Cardiac septum (tissue), 1 donor: ENCODE measurements at regions not wholly inside any gene's neighbourhood (a gene's known extent, or its start where the extent isn't known, plus 50 kb on each side); places are given as distances from the start of the nearest gene placed in this dataset.
"Not testable (repeated sequence)": the region's sequence is repeated elsewhere in the genome, so short reads cannot be mapped to it uniquely, and the experiment has no call there.

ENCODE experiments used
- DNase-seq: peaks from one replicate; pipeline ENCODE4 v3.0.0-alpha.2; 2020; ENCODE audit warnings: low spot score
- intact Hi-C: fragments of 100-400 bp; cut with DNase I; formaldehyde crosslinking; loops from one replicate; pipeline ENCODE4 v1.14.0; 2022
- donor health status: DM: no; HTN: no; CAD: no.

GRCh38 chr7:131829947-131830558, 273.6 kb upstream of the PODXL start:
- DNase-seq: no peak
- intact Hi-C loops: no loop called here

DNA sequence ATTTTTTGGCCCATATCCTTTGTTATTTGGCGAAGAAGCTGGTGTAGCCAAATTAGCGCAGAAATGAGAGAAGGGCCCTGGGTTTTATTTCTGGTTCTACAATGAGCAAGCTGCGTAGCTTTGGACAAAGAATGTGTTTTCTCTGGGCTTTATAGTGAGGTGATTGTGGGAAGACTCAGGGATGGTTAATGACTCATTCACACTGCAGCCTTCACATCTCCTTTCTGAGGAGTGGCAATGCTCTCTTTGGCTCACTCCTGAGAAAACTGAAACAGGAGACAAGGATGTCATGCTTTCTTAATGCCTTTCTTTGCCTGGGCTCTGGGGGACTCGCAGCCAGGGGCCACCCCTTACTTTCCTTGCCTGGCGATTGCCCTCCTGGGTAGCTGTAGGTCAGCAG, 271.0 kb upstream of the PODXL start:
- DNase-seq: no peak
- intact Hi-C loops: no loop called here

GRCh38 chr7:131826960-131827359, 270.5 kb upstream of the PODXL start:
- DNase-seq: no peak
- intact Hi-C loops: no loop called here

- intact Hi-C loops, DNase-seq: not testable (repeated sequence)
Measured at GRCh38 chr7:131823961-131824440, 267.6 kb upstream of the PODXL start.

- no peak for DNase-seq
- intact Hi-C loops: no loop called here
Measured at GRCh38 chr7:131819891-131820290, 263.5 kb upstream of the PODXL start.

DNA sequence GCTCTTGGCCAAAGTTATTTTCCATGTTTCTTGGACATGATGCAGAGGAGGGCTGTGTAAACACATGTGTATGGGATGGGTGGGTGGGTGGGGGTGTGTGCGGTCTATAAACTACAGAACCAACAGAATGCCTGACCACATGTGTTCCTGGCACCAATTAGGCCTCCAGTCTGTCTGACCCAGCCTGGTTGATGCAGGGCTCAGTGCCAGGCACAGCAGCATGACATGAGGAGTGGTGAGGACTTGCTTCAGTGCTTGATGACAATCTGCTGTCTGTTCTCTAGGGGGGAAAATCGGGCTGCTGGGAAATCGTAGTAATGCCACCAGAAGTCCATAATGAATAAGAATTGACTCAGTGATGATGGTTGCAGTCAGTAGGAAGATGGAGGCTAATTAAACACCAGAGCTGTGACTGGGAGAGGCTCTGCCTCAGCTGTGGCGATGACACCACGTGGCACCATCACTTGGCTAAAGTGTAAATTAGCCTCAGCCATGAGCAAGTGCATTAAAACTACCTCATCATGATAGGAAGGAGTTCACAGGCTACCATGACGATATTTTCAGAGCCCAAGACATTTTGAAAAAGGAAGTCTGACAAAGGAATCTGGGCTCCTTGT, 260.1 kb upstream of the PODXL start:
- intact Hi-C loops: no loop called here
- DNase-seq: no peak

DNA sequence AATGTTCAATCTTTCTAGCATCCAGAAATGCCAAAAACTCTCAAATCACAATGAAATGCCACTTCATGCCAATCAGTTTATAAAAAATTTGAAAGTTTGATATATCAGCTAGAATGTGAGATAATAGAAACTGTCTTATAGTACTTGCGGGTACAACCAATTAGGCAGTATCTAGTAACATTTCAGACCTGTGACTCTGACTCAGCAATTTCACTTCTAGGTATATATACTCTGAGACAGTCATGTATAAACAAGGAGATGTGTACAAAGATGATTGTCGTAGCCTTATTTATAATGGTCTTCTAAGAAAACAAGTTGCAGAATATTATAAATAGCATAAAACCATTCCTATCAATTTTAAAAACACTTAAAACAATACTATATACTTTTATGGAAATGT, 252.3 kb upstream of the PODXL start:
- DNase-seq: no peak
- intact Hi-C loops: no loop called here

- DNase-seq, intact Hi-C loops: not testable (repeated sequence)
Measured at GRCh38 chr7:131808156-131808555, 251.7 kb upstream of the PODXL start.

DNA sequence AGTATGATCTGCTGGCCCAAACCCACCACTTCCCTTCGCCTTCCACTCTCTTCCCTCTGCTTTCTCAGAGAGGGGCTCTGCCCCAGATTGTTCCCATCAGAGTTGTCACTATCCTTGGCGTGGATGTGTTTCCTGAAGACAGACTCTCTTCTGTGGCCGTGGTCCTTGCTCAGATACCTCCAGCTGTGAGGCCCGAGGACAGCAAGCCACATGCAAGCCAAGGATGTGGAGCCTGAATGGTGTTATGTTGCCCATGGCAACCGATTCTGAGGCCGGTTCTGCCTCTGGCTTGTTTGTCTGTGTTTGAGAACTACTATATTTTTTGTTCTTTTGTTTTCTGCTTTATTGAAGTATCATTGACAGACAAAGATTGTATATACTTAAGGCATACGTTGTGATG, 247.4 kb upstream of the PODXL start:
- intact Hi-C loops: no loop called here
- no peak for DNase-seq

DNA sequence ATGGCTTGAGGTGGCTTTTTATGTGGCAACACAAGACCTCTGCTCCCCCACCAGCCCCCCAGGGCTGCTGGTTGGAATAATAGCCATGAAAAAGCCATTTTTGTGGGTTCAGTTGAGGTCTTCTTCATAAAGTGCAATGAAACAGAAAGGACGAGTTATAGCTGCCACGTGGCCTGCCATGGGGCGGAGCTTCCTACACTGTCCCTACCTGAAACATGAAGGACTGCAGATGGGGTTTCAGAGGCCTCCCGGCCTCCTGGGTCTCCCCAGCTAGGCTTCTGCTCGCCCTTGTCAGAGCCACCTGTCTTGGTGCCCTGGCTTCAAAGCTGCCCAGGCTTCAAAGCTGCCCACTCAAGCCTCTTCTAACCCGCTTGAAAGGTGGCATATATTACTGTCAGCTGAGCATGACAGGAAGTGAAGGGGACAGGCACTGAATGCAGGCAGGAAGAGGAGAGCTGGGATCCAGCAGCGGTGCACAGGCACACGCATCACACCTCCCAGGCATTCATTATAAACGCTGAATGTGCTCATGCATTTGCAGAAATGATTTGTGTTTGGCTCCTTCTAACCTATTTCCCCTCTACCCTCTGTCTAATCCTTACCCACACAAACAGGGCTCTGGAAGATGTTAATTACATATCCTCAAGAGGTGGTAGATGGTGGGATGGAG, 245.9 kb upstream of the PODXL start:
- no peak for DNase-seq
- intact Hi-C loops: no loop called here

DNA sequence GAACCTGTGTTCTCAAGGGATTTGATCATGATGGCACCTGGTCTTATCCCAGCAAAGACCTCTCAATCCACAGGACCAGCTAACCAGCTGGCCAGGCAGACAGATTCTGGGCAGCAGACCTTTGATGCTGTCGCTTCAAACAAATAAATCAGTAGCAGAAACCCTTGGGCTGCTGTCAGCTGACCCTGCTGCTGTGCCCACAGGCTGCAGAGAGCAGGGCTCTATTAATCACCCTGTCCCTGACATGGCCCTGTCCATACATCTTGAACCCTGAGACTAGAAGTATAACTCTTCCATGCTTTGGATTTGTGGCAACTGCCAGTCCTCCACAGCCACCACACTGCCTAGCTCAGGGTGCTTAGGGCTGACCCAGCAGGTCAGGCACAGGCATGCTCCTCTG, 244.1 kb upstream of the PODXL start:
- no peak for DNase-seq
- intact Hi-C loops: no loop called here

GRCh38 chr7:131800008-131800407, 243.6 kb upstream of the PODXL start:
- DNase-seq: no peak
- intact Hi-C loops: no loop called here

DNA sequence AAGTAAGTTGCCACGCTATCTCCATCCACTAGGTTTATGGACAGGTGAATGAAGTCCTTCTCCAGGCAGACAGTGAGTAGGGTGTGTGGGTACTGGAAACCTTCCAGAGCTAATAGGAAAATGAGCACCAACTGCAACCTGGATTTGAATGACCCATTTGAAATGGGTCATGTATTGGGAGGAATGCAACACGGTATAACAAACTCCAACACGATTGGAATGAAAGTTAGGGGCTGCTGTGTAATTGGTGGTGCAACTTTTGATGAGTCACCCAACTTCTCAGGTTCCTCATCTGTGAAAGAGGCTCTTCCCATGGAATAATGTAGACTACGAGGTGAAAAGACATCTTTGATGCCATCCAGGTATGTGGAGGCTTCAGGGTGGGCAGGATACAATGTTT, 241.4 kb upstream of the PODXL start:
- no peak for DNase-seq
- intact Hi-C loops: no loop called here

GRCh38 chr7:131795400-131795799, 239.0 kb upstream of the PODXL start:
- DNase-seq: no peak
- intact Hi-C loops: no loop called here

DNA sequence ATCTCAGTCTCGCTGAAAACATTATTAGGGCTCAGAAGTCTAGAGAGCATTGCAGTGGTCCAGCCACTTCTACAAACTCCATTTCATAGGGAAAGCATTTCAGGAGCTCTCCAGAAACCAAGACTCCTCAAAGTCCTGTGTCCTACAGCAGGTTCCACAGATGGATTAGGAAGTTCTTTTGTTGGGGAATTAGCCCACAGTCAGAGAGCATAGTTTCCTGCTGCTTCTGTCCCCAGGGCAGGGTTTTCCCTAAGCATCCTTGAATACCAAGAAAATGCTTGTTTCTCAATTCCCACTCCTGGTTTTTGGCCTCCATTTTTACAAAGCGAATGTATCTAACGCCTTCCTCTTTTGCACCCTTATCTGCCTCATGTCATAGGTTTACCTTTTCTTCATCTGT, 235.9 kb upstream of the PODXL start:
- no peak for DNase-seq
- intact Hi-C loops: no loop called here

- DNase-seq: no peak
- intact Hi-C loops: no loop called here
Measured at GRCh38 chr7:131787101-131787500, 230.7 kb upstream of the PODXL start.

DNA sequence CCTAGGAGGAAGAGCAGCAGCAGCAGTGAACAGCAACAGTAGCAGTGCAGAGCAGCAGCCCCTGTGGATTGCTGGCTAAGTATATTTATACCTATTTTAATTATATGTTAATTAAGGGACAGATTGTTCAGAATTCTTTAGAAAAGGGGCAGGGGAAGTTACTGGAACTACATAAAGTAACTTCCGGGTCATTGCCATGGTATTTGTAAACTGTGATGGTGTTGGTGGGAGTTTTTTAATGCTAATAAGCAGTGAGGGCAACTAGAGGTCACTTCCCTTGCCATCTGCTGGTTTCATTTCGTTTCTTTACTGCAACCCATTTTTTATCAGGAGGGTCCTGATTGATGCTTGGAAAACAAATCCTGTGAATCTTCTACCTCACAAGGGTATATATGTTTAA, 229.8 kb upstream of the PODXL start:
- intact Hi-C loops: no loop called here

DNA sequence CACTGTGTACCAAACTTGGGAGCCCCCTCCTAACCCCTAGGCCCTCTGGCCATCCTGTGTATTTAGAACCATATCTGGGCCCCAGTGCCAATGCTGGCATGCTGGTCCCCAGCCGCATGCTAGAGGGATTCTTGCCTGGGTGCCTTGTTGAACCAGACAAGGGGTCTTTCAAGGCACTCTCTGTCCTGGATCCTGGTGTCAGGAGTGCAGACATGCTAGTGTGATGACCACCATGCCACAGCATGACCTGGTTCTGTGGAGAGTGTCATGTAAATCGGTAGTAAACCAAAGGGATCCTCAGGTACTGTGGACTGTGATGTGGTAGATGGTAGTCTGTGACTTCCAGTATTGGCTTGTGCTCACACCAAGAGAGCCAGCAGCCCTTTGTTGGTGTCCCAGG, 222.2 kb upstream of the PODXL start:
- intact Hi-C loops: no loop called here
- DNase-seq: no peak

More for the DNA sequence above, 229.8 kb upstream of the PODXL start:
- no peak for DNase-seq

DNA sequence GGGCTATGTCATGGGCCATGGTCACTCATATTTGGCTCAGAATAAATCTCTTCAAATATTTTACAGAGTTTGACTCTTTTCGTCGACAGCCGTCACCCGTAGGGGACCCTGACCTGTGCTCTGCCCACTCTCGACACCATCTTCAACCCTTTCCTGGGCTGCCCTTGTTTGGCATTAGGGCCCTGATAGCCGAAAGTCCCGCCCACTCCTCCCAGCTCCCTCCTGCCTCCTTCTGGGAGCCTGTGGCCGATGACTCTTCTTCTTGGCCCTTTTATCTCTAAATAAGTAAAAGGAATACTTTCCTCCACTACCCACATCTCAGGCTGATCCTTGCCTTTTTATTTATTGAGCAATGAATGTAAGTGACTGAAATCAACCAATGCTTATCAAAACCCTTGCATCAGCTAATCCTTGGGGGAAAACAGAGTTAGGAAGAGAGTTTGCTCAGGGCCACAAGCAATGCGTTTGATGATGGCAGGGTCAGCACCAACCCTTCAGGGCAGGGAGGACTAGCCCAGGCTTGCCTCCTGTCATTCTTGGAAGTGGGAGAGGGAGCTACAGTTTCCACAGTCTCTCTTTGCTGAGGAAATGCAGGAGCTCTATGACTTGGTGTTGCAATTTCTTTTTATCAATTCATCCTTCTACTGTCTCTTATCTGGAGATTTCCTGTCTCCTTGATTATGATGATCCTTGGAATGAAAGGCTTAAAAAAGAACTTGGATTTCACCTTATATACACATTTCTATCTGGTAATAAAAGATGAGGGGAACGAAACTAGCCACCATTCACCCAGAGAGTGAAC, 218.2 kb upstream of the PODXL start:
- DNase-seq: no peak
- intact Hi-C loops: no loop called here

DNA sequence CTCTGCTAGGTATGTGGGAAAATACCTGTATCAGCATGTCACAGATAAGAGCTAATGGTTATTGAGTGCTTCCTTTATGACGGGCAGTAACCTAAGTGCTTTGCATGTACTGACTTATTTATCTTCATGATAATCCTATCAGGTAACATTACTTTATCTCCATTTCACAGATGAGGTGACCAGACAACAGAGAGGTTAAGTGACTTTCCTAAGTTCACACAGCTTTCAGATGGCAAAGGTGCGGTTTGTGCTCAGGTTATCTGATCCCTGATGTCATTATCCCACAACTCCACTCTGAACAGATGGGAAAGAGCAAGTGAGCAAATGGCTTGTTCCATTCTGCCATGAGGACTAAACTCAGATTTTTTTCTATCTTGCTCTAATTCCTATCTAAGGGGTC, 217.0 kb upstream of the PODXL start:
- DNase-seq: no peak
- intact Hi-C loops: no loop called here
